Neural progenitor cell (in vitro differentiated cells): ENCODE measurements at regions not wholly inside any gene's neighbourhood (a gene's known extent, or its start where the extent isn't known, plus 50 kb on each side); places are given as distances from the start of the nearest gene placed in this dataset.

Experiments
- DNase-seq: peaks from one replicate; pipeline ENCODE4 v3.0.0-alpha.2; 2016; ENCODE audit warnings: low spot score
- H2AFZ ChIP-seq: fragments of 200-600 bp; sonication (generic); replicated peaks from 2 replicates; pipeline ENCODE4 v1.6.1; 2016; ENCODE audit warnings: antibody characterized with exemption
- H3F3A ChIP-seq: fragments of 200-600 bp; sonication (generic); 2 replicates; pipeline ENCODE4 v1.6.1; 2016; ENCODE audit warnings: antibody characterized with exemption, low read depth
- H3K27ac ChIP-seq: fragments of 200-600 bp; sonication (generic); 2 replicates; pipeline ENCODE4 v1.5.1; 2016; ENCODE audit warnings: mild to moderate bottlenecking
- H3K27me3 ChIP-seq: fragments of 200-600 bp; sonication (generic); 2 replicates; pipeline ENCODE4 v1.6.1; 2016; ENCODE audit warnings: mild to moderate bottlenecking, moderate library complexity
- H3K36me3 ChIP-seq: fragments of 200-600 bp; sonication (generic); 2 replicates; pipeline ENCODE4 v1.5.1; 2016
- H3K4me1 ChIP-seq: fragments of 200-600 bp; sonication (generic); 2 replicates; pipeline ENCODE4 v1.6.1; 2016; ENCODE audit warnings: mixed run types
- H3K4me2 ChIP-seq: fragments of 200-600 bp; sonication (generic); 2 replicates; pipeline ENCODE4 v1.6.1; 2016
- H3K4me3 ChIP-seq: fragments of 200-600 bp; sonication (generic); 2 replicates; pipeline ENCODE4 v1.5.1; 2016
- H3K79me2 ChIP-seq: fragments of 200-600 bp; sonication (generic); 2 replicates; pipeline ENCODE4 v1.6.1; 2016; ENCODE audit warnings: low read depth
- H3K9ac ChIP-seq: fragments of 200-600 bp; sonication (generic); 2 replicates; pipeline ENCODE4 v1.6.1; 2016
- H3K9me3 ChIP-seq: fragments of 200-600 bp; sonication (generic); 2 replicates; pipeline ENCODE4 v1.5.1; 2016; ENCODE audit warnings: low read depth
- H4K20me1 ChIP-seq: fragments of 200-600 bp; sonication (generic); 2 replicates; pipeline ENCODE4 v1.6.1; 2016; ENCODE audit warnings: low read depth
- H3K27ac Mint-ChIP-seq: 3 replicates; pipeline ENCODE4 v1.8.0; 2021; ENCODE audit warnings: mixed read lengths
- H3K27me3 Mint-ChIP-seq: 2 replicates; pipeline ENCODE4 v1.8.0; 2022; ENCODE audit warnings: low read depth, mild to moderate bottlenecking, inconsistent platforms, moderate library complexity, mixed read lengths; ENCODE audit not compliant: insufficient read depth
- H3K36me3 Mint-ChIP-seq: 3 replicates; pipeline ENCODE4 v1.8.0; 2021; ENCODE audit warnings: mixed read lengths
- H3K4me1 Mint-ChIP-seq: 3 replicates; pipeline ENCODE4 v1.8.0; 2021; ENCODE audit warnings: mixed read lengths
- H3K4me3 Mint-ChIP-seq: 3 replicates; pipeline ENCODE4 v1.8.0; 2021; ENCODE audit warnings: mild to moderate bottlenecking, moderate library complexity, mixed read lengths
- H3K9me3 Mint-ChIP-seq: 3 replicates; pipeline ENCODE4 v1.8.0; 2020; ENCODE audit warnings: mixed read lengths
- EZH2 ChIP-seq: fragments of 200-600 bp; sonication (generic); IDR thresholded peaks from 2 replicates; pipeline ENCODE4 v1.6.1; 2017; ENCODE audit warnings: antibody characterized with exemption, mild to moderate bottlenecking, moderate library complexity
- EZH2phosphoT487 ChIP-seq: fragments of 200-600 bp; sonication (generic); IDR thresholded peaks from 2 replicates; pipeline ENCODE4 v1.6.1; 2017; ENCODE audit warnings: antibody characterized with exemption
- TF ChIP-seq, protein P1 (sequence below): fragments of 200-600 bp; sonication (generic); IDR thresholded peaks from 2 replicates; pipeline ENCODE4 v1.5.1; 2017; ENCODE audit warnings: antibody characterized with exemption, mild to moderate bottlenecking

DNA sequence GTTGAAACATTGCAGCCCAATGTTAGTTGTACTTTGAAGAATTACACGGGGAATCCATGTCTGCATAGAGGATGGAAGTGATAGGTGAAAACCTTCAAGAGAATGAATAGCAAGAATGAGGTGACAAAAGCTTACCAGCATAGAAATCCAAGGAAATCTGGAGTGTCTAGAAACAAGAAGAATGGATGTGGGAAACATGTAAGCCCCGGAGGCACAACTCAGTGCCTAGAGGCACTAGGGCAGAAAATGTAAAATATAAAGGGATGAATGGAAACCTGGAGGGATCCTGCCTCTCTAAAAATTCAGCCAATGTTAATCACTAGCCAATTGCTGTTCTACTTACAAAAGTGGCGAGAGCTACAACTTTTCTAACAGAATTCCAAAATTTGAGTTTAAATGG, 619.0 kb downstream of the TBL1XR1 start:
- H3K79me2 ChIP-seq: no peaks in the 10 kb centered on the region
- Mint-ChIP-seq H3K4me3 (no peak overlapping the region), H3K4me1 (no peaks in the 10 kb centered on the region), H3K9me3 (peaks cover 3% of the 10 kb centered on the region), H3K36me3 (no peaks in the 10 kb centered on the region), H3K27me3 (no peaks in the 10 kb centered on the region), H3K27ac (no peak overlapping the region)
- H3K9ac ChIP-seq: no peak overlapping the region
- H3K27me3 ChIP-seq: no peaks in the 10 kb centered on the region
- H3K36me3 ChIP-seq: no peaks in the 10 kb centered on the region
- DNase-seq: no peak
- TF ChIP-seq EZH2phosphoT487 (no peak), EZH2 (no peak)
- TF ChIP-seq, protein P1, sequence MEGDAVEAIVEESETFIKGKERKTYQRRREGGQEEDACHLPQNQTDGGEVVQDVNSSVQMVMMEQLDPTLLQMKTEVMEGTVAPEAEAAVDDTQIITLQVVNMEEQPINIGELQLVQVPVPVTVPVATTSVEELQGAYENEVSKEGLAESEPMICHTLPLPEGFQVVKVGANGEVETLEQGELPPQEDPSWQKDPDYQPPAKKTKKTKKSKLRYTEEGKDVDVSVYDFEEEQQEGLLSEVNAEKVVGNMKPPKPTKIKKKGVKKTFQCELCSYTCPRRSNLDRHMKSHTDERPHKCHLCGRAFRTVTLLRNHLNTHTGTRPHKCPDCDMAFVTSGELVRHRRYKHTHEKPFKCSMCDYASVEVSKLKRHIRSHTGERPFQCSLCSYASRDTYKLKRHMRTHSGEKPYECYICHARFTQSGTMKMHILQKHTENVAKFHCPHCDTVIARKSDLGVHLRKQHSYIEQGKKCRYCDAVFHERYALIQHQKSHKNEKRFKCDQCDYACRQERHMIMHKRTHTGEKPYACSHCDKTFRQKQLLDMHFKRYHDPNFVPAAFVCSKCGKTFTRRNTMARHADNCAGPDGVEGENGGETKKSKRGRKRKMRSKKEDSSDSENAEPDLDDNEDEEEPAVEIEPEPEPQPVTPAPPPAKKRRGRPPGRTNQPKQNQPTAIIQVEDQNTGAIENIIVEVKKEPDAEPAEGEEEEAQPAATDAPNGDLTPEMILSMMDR: no peak
- H3K4me3 ChIP-seq: no peak overlapping the region
- H3K9me3 ChIP-seq: peaks cover 2% of the 10 kb centered on the region
- H3F3A ChIP-seq: no peaks in the 10 kb centered on the region
- peaks cover 7% of the 10 kb centered on the region for H3K4me1 ChIP-seq
- no peak overlapping the region for H3K4me2 ChIP-seq
- no peaks in the 10 kb centered on the region for H4K20me1 ChIP-seq
- no peak overlapping the region for H3K27ac ChIP-seq
- no peak overlapping the region for H2AFZ ChIP-seq

DNA sequence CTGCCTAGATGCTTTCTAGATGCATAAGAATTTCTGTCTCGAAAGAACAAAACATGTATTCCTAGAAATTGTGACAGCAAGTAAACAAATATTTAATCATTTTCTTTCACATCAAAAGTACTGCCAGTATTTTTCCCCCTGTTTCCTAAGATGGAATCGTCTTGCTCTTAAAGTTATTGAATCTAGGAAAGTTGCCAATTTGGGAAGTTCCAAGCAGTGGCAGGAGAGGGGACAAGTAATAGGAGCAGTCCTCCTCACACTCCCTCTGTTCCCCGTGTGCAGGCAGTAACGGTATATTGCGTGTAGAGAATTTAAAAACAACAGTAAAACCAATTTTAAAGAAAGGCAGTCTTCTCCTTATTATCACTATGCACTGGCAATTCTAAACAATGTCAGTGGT, 619.8 kb downstream of the TBL1XR1 start:
- Histone ChIP-seq H3K4me1 (peaks cover 7% of the 10 kb centered on the region), H3K27ac (no peak overlapping the region), H3F3A (no peaks in the 10 kb centered on the region), H4K20me1 (no peaks in the 10 kb centered on the region), H3K36me3 (no peaks in the 10 kb centered on the region), H2AFZ (no peak overlapping the region), H3K27me3 (no peaks in the 10 kb centered on the region), H3K79me2 (no peaks in the 10 kb centered on the region), H3K4me2 (no peak overlapping the region), H3K9ac (no peak overlapping the region), H3K4me3 (no peak overlapping the region), H3K9me3 (no peaks in the 10 kb centered on the region)
- Mint-ChIP-seq H3K4me3 (no peak overlapping the region), H3K27ac (no peak overlapping the region), H3K27me3 (no peaks in the 10 kb centered on the region), H3K9me3 (no peaks in the 10 kb centered on the region), H3K4me1 (no peaks in the 10 kb centered on the region), H3K36me3 (no peaks in the 10 kb centered on the region)
- no peak for DNase-seq
- TF ChIP-seq EZH2 (no peak), EZH2phosphoT487 (no peak)
- TF ChIP-seq, protein P1: no peak

DNA sequence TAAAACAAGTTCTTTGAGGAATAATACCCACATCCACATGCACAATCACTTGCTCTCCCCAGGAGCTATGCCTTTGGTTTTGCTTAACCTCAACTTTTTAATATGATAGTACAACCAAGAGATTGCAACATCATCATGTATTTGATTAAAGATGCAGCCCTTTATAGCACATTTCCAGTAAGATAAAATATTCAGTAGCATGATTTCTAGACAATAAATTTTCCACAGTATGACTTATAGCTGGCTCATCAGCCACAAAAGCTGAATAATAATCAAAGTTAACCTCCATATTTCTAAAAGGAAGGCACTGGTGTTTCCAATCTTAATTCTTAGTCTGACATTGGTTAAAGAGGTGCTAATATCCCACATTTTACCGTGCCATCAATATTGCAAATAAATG, 622.5 kb downstream of the TBL1XR1 start:
- Histone ChIP-seq H3K27ac (no peak overlapping the region), H3K79me2 (no peaks in the 10 kb centered on the region), H3K4me2 (no peak overlapping the region), H3F3A (no peaks in the 10 kb centered on the region), H3K9ac (no peak overlapping the region), H3K9me3 (no peaks in the 10 kb centered on the region), H3K4me3 (no peak overlapping the region), H3K4me1 (peaks cover 7% of the 10 kb centered on the region), H2AFZ (no peak overlapping the region), H3K27me3 (no peaks in the 10 kb centered on the region), H4K20me1 (no peaks in the 10 kb centered on the region), H3K36me3 (no peaks in the 10 kb centered on the region)
- DNase-seq: no peak
- no peak for TF ChIP-seq EZH2
- TF ChIP-seq, protein P1: no peak
- no peak for TF ChIP-seq EZH2phosphoT487
- H3K4me1 Mint-ChIP-seq: no peaks in the 10 kb centered on the region
- H3K36me3 Mint-ChIP-seq: no peaks in the 10 kb centered on the region
- no peak overlapping the region for H3K4me3 Mint-ChIP-seq
- H3K9me3 Mint-ChIP-seq: no peaks in the 10 kb centered on the region
- peaks cover 2% of the 10 kb centered on the region for H3K27me3 Mint-ChIP-seq
- H3K27ac Mint-ChIP-seq: no peak overlapping the region
